ENCODE measurements at regions not wholly inside any gene's neighbourhood (a gene's known extent, or its start where the extent isn't known, plus 50 kb on each side); places are given as distances from the start of the nearest gene placed in this dataset.

DNA sequence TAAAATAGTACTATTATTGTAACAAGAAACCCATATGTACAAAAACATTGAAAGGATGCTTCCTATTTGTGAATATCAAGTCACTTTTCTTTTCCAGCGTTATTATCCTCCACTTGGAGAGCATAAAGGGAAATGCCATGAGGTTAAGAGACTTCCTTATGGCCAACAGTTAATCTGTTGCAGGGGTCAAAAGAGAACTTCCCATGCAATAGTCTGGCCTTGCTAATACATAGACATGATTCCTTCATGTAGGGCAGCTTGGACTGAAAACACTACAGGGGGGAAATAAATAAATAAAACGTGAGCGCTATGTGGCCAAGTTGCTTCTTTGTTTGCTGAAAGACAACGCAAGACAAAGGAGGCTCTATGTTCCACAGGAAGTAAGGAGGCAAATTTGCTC, 269.1 kb upstream of the EDNRB start:
- intact Hi-C loops (cut with micrococcal nuclease) = no loop called here
- H3K4me2 ChIP-seq (replicated peaks; ENCODE audit: low read depth, low read length, poor library complexity, severe bottlenecking) = no peak overlapping the region
- Mint-ChIP-seq H3K27ac (no peak overlapping the region), H3K4me3 (no peak overlapping the region), H3K4me1 (no peaks in the 10 kb centered on the region), H3K27me3 (peaks cover 5% of the 10 kb centered on the region), H3K9me3 (ENCODE audit: insufficient read depth) (no peaks in the 10 kb centered on the region)
- DNase-seq (no peak), ATAC-seq (ENCODE audit: low read depth) (no peak)
- CTCF ChIA-PET = no interaction called here
- POLR2A ChIA-PET = no interaction called here
- no peak overlapping the region for H3K9ac ChIP-seq (ENCODE audit: low read length)
- no peaks in the 10 kb centered on the region for H3K9me3 ChIP-seq (ENCODE audit: control extremely low read depth in 1 of 3, control insufficient read depth in 2 of 3, insufficient read depth in 1 of 3, low read length in 2 of 3)
- 95% methylated on average over 3 of the region's 4 CpGs for WGBS (ENCODE audit: insufficient coverage)
- TF ChIP-seq, protein P1, sequence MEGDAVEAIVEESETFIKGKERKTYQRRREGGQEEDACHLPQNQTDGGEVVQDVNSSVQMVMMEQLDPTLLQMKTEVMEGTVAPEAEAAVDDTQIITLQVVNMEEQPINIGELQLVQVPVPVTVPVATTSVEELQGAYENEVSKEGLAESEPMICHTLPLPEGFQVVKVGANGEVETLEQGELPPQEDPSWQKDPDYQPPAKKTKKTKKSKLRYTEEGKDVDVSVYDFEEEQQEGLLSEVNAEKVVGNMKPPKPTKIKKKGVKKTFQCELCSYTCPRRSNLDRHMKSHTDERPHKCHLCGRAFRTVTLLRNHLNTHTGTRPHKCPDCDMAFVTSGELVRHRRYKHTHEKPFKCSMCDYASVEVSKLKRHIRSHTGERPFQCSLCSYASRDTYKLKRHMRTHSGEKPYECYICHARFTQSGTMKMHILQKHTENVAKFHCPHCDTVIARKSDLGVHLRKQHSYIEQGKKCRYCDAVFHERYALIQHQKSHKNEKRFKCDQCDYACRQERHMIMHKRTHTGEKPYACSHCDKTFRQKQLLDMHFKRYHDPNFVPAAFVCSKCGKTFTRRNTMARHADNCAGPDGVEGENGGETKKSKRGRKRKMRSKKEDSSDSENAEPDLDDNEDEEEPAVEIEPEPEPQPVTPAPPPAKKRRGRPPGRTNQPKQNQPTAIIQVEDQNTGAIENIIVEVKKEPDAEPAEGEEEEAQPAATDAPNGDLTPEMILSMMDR (IDR thresholded peaks at IDR 0.05) = no peak
- no peak for TF ChIP-seq EZH2 (IDR thresholded peaks at IDR 0.05; ENCODE audit: borderline replicate concordance, insufficient read depth, low read depth, low read length, poor library complexity, severe bottlenecking)
- H4K20me1 ChIP-seq (ENCODE audit: control insufficient read depth, insufficient read depth, low read length, poor library complexity, severe bottlenecking) = no peaks in the 10 kb centered on the region
- H3K36me3 ChIP-seq (replicated peaks in 1 of 2; ENCODE audit: control extremely low read depth in 1 of 2, control insufficient read depth in 1 of 2, extremely low read depth in 1 of 2, insufficient read depth in 2 of 2, low read length in 1 of 2) = no peaks in the 10 kb centered on the region
- no peak overlapping the region for H2AFZ ChIP-seq (ENCODE audit: insufficient read depth, low read depth, low read length, poor library complexity, severe bottlenecking)
- H3K27ac ChIP-seq (ENCODE audit: low read length in 2 of 2) = no peak overlapping the region
- no peaks in the 10 kb centered on the region for H3K4me1 ChIP-seq (ENCODE audit: control insufficient read depth in 2 of 2, insufficient read depth in 2 of 2, low read length in 2 of 2)
- H3K79me2 ChIP-seq (ENCODE audit: control insufficient read depth, insufficient read depth, low read length) = no peaks in the 10 kb centered on the region
- no peak overlapping the region for H3K4me3 ChIP-seq (ENCODE audit: control extremely low read depth in 1 of 5, extremely low read depth in 1 of 5, insufficient read depth in 1 of 5, low read depth in 2 of 5, low read length in 4 of 5)
- no peaks in the 10 kb centered on the region for H3K27me3 ChIP-seq (replicated peaks in 1 of 4; ENCODE audit: control extremely low read depth in 1 of 4, control insufficient read depth in 3 of 4, insufficient read depth in 4 of 4, low read length in 3 of 4)

DNA sequence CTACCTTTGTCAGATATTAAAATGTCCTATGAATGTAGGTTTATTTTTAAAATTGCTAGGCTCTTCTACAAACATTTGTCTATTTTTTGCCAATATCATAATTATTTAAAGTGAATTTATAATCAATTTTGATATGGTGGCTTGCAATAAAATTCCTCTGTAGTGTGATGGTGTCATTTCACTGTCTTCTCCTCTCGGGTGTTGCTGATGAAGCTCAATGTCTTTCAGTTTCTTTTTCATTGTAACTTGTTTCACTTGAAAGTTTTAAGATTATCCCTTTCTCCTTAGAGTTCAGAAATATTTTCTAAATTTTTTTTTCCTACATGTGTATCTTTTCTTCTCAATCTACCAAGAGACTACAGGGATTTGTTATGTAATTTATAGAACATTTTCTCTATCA, 267.1 kb upstream of the EDNRB start:
- no peaks in the 10 kb centered on the region for H3K9me3 Mint-ChIP-seq (ENCODE audit: insufficient read depth)
- WGBS (ENCODE audit: insufficient coverage) = no CpG with 5 or more reads among the region's 1 CpG
- no peak overlapping the region for H3K4me3 ChIP-seq (ENCODE audit: control extremely low read depth in 1 of 5, extremely low read depth in 1 of 5, insufficient read depth in 1 of 5, low read depth in 2 of 5, low read length in 4 of 5)
- ChIA-PET CTCF (no interaction called here), POLR2A (no interaction called here)
- no peak overlapping the region for H3K27ac ChIP-seq (ENCODE audit: low read length in 2 of 2)
- intact Hi-C loops (cut with micrococcal nuclease) = no loop called here
- H3K4me2 ChIP-seq (replicated peaks; ENCODE audit: low read depth, low read length, poor library complexity, severe bottlenecking) = no peak overlapping the region
- H3K27me3 ChIP-seq (replicated peaks in 1 of 4; ENCODE audit: control extremely low read depth in 1 of 4, control insufficient read depth in 3 of 4, insufficient read depth in 4 of 4, low read length in 3 of 4) = no peaks in the 10 kb centered on the region
- no peak overlapping the region for H3K27ac Mint-ChIP-seq
- H3K9me3 ChIP-seq (ENCODE audit: control extremely low read depth in 1 of 3, control insufficient read depth in 2 of 3, insufficient read depth in 1 of 3, low read length in 2 of 3) = no peaks in the 10 kb centered on the region
- H3K4me1 ChIP-seq (ENCODE audit: control insufficient read depth in 2 of 2, insufficient read depth in 2 of 2, low read length in 2 of 2) = no peaks in the 10 kb centered on the region
- no peaks in the 10 kb centered on the region for H4K20me1 ChIP-seq (ENCODE audit: control insufficient read depth, insufficient read depth, low read length, poor library complexity, severe bottlenecking)
- H3K4me3 Mint-ChIP-seq = no peak overlapping the region
- no peak for ATAC-seq (ENCODE audit: low read depth)
- no peak for DNase-seq
- H3K79me2 ChIP-seq (ENCODE audit: control insufficient read depth, insufficient read depth, low read length) = no peaks in the 10 kb centered on the region
- TF ChIP-seq, protein P1 (IDR thresholded peaks at IDR 0.05) = no peak
- no peak for TF ChIP-seq EZH2 (IDR thresholded peaks at IDR 0.05; ENCODE audit: borderline replicate concordance, insufficient read depth, low read depth, low read length, poor library complexity, severe bottlenecking)
- no peak overlapping the region for H2AFZ ChIP-seq (ENCODE audit: insufficient read depth, low read depth, low read length, poor library complexity, severe bottlenecking)
- H3K4me1 Mint-ChIP-seq = no peaks in the 10 kb centered on the region
- no peak overlapping the region for H3K9ac ChIP-seq (ENCODE audit: low read length)
- H3K36me3 ChIP-seq (replicated peaks in 1 of 2; ENCODE audit: control extremely low read depth in 1 of 2, control insufficient read depth in 1 of 2, extremely low read depth in 1 of 2, insufficient read depth in 2 of 2, low read length in 1 of 2) = no peaks in the 10 kb centered on the region
- H3K27me3 Mint-ChIP-seq = peaks cover 5% of the 10 kb centered on the region

All from B cell (primary cell).